ENCODE measurements at regions not wholly inside any gene's neighbourhood (a gene's known extent, or its start where the extent isn't known, plus 50 kb on each side); places are given as distances from the start of the nearest gene placed in this dataset.

- Histone ChIP-seq H3K4me1 (ENCODE audit: control insufficient read depth, insufficient read depth, low read length) (no peaks in the 10 kb centered on the region), H3K14ac (replicated peaks; ENCODE audit: low read depth, low read length) (no peak overlapping the region), H2BK15ac (ENCODE audit: low read depth, low read length) (no peak overlapping the region), H3K56ac (ENCODE audit: extremely low read depth, insufficient read depth, low read length) (no peak overlapping the region), H3K4me2 (ENCODE audit: low read depth, low read length) (no peak overlapping the region), H2AFZ (replicated peaks; ENCODE audit: low read length, poor library complexity) (no peak overlapping the region), H2AK9ac (replicated peaks; ENCODE audit: low read depth, low read length, poor library complexity) (no peak overlapping the region), H3K79me1 (ENCODE audit: low read depth in 1 of 2, low read length in 2 of 2) (no peaks in the 10 kb centered on the region), H3K18ac (ENCODE audit: low read depth, low read length) (no peak overlapping the region), H3K23ac (ENCODE audit: low read depth, low read length) (no peak overlapping the region), H3K27me3 (ENCODE audit: control insufficient read depth, insufficient read depth, low read length) (no peaks in the 10 kb centered on the region), H2AK5ac (ENCODE audit: low read depth, low read length) (no peak overlapping the region), H2BK20ac (ENCODE audit: low read depth, low read length) (no peak overlapping the region), H4K8ac (ENCODE audit: low read depth in 2 of 2, low read length in 2 of 2) (no peak overlapping the region), H3K9me1 (ENCODE audit: insufficient read depth, low read length) (no peaks in the 10 kb centered on the region), H2BK120ac (ENCODE audit: low read depth, low read length) (no peak overlapping the region), H4K91ac (ENCODE audit: insufficient read depth, low read depth, low read length) (no peak overlapping the region), H3K36me3 (ENCODE audit: control insufficient read depth, insufficient read depth, low read length) (no peaks in the 10 kb centered on the region), H3K27ac (ENCODE audit: insufficient read depth, low read length) (no peak overlapping the region), H4K5ac (ENCODE audit: low read depth, low read length) (no peak overlapping the region), H4K20me1 (ENCODE audit: insufficient read depth, low read length) (no peaks in the 10 kb centered on the region), H3K9me3 (ENCODE audit: control insufficient read depth, insufficient read depth, low read length) (peaks cover 8% of the 10 kb centered on the region; the same call in 1 of the 2 replicates), H2BK5ac (ENCODE audit: low read depth, low read length, poor library complexity, severe bottlenecking) (no peak overlapping the region), H3K4ac (ENCODE audit: low read depth, low read length) (no peak overlapping the region), H3K9ac (ENCODE audit: low read depth, low read length) (no peak overlapping the region), H3K4me3 (ENCODE audit: insufficient read depth, low read depth, low read length) (no peak overlapping the region)
- WGBS, 2 experiments (ENCODE audit: extremely low coverage in 2 of 2, insufficient read length in 1 of 2): 38% methylated on average over 1 of the region's 4 CpGs; no CpG with 5 or more reads in 1 of the 2 experiments
- DNase-seq: no peak
- ChIA-PET POLR2A (ENCODE audit: unreplicated experiment) (no interaction called here), CTCF (no interaction called here)
- no TSS peak for BruUV-seq (replicated peaks)
- intact Hi-C loops (cut with micrococcal nuclease): no loop called here
- no peak for ATAC-seq (ENCODE audit: low read depth)
- TF ChIP-seq MAZ (IDR thresholded peaks at IDR 0.05; ENCODE audit: borderline replicate concordance, low read depth, low read length): no peak
- no peak for TF ChIP-seq RFX5 (IDR thresholded peaks at IDR 0.05; ENCODE audit: low read depth, low read length)
- TF ChIP-seq CEBPB (IDR thresholded peaks at IDR 0.05; ENCODE audit: low read depth, low read length): no peak
- no peak for TF ChIP-seq NFE2L2 (IDR thresholded peaks at IDR 0.05; ENCODE audit: low read depth, low read length)
- TF ChIP-seq MAFK (IDR thresholded peaks at IDR 0.05; ENCODE audit: low read depth, low read length): no peak
- no peak for TF ChIP-seq CHD1 (IDR thresholded peaks at IDR 0.05; ENCODE audit: low read depth, low read length)
- no peak for TF ChIP-seq CTCF (conservative IDR thresholded peaks at IDR 0.05; ENCODE audit: low read depth, low read length)
- TF ChIP-seq RAD21 (IDR thresholded peaks at IDR 0.05; ENCODE audit: low read length): no peak
- in situ Hi-C loops (cut with MboI; ENCODE audit: low sequenced_read_pairs): no loop called here
- dilution Hi-C loops (cut with HindIII; ENCODE audit: low sequenced_read_pairs, unreplicated experiment): no loop called here
Observed at GRCh38 chr7:56218510-56218909, 102.3 kb upstream of the NUPR2 start.
